NCI-H1092 treated with DMSO at 0.1 percent for 48 hours (cell line): ENCODE measurements at regions not wholly inside any gene's neighbourhood (a gene's known extent, or its start where the extent isn't known, plus 50 kb on each side); places are given as distances from the start of the nearest gene placed in this dataset.
"Not testable (repeated sequence)": the region's sequence is repeated elsewhere in the genome, so short reads cannot be mapped to it uniquely, and the experiment has no call there.

Experiments
- DNase-seq: peaks from one replicate; lab custom pipeline; 2025; lab: John Stamatoyannopoulos, UW

DNA sequence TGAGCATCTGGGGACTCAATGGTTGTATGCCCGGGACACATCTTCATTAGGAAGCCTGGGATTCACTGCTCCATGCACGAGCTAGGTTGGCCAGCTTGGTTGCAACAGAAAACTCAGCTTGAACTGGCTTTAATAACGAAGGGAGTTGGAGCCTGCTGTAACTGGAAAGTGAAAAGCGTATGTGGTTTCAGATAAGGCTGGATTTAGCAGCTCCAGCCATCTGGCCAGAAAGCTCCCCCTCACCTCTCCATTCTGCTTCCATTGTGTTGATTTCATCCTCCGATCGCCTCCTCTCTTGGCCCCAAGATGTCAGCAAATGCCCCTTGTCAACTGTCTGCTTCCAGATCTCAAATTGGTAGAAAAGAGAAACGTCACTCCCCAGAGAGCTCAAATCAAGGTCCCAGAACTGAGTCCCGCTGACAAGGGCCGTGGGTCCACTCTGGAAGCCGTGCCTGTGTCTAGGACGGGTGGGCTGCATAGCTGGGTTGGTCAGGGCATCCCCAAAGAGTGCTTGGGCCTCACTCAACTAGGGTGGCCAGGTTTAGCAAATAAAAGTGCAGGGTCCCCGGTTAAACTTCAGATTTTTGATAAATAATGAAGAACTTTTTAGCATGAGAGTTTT, 117.0 kb upstream of the PMEPA1 start:
- DNase-seq = no peak

DNA sequence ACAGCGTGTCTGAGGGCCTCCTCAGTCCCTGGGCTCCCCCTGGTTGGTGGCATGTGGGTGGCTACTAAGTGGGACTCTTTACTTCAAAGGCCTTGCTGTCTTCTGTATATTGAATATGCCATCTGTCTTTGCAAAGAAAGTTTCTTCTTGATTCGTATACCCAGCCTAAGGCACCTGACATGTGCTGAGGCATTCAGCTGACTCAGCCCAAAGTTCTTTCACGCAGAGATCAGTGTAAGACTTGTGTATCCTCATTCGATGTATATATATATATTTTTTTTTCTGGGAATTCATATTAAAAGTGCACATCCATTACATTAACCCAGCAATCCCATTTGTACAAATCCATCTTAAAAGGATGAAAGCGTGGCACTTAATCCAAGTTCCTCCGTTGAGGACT, 115.1 kb upstream of the PMEPA1 start:
- no peak for DNase-seq

DNA sequence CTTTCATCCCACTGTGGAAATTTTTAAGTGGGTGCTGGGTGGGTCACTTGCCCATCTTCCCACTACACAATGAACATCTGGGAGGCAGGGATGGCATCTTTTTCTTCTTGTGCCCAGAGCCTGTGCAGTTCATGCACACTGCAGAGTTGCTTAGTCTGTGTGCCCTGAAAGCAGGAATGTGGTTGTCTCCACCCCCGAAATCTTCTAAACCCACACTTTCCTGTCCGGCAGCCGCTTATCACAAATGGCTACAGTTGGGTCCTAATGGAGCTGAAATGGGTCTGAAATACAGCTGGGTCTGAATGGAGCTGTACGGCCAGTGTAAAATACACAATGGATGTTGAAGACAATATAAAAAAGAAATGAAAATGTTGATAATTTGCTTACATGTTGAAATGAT, 112.1 kb upstream of the PMEPA1 start:
- no peak for DNase-seq

DNA sequence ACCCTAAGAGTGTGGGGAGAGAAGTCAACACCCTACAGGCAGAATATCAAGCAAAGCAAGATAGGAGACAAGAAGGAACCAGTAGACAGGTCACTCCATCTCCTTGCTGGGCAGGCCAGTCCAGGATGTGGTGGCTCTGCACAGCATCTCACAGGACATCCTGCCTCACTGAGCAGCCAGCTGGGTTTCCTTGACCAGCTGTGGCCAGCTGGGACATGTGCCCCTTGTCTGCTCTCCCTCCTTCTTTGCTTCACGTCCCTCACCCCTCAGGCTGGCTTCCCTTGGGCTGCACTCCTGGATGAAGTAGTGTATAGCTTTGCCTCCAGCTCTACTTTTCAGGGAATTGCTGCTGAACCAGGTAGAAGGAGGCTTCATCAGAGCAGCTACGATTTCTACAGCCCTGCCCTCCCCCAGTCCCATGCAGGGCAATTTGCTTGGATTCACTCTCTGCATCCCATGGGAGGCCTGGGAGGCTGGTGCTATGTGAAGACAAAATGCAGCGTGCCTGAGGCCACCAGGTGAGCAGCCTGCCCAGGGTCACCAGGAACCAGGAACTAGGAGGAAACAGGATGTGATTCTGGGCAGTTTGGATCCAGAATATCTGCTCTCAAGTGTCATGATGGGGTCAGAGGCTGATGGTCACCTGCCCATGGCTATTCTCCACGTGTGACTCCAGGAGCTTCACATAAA, 110.0 kb upstream of the PMEPA1 start:
- DNase-seq = no peak

DNA sequence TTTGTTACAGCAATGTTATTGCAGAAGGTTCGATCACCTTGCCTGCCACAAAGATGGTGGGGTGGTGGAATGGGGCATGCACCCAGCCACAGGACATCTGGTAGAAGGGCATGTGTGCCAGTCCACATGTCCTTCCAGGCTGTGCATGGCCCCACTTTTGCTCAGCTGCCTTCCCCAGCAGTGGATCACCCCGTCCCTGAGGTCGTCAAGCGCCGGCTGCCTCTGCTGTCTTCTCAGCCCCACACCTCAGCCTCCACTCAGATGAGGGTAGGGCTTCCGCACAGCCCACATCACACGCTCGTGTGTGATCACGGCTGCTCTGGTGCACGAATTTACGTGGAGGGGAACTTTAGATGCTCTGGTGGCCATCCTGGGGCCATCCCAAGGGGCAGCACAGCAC, 109.5 kb upstream of the PMEPA1 start:
- no peak for DNase-seq

DNA sequence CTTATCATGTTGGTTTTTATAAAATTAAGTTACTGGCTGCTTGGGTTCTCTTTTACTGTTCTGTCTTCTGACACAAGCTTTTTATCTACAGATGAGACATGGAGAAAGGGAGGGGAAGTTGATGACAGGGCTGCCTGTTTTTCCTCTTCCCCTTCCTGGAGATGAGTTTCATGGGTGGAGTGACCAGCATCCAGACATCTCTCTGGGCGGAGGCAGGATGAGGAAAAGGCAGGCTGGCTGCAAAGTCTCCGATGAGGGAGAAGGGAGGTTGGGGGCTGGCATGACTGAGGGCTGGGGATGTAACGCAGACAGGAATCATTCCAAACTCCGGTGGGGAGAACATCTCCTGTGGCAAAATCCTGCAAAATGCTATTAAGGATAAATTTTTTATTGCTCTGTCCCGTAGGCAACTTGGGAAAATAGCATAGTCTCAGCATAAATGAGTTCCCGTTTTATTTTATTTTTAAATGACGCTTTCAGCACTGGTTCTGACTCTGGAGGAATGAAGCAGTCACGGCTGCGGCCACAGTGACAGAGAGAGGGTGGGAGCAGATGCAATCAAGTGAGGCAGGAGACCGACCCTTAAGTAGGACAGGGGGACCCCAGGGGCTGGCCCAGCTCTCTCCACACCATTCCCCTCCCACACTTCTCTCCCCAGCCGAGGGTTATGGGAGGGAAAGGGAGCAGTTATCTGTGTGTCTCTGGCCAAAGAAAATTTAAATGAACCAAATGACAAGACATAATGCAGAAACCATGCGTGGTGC, 108.8 kb upstream of the PMEPA1 start:
- DNase-seq = no peak

DNA sequence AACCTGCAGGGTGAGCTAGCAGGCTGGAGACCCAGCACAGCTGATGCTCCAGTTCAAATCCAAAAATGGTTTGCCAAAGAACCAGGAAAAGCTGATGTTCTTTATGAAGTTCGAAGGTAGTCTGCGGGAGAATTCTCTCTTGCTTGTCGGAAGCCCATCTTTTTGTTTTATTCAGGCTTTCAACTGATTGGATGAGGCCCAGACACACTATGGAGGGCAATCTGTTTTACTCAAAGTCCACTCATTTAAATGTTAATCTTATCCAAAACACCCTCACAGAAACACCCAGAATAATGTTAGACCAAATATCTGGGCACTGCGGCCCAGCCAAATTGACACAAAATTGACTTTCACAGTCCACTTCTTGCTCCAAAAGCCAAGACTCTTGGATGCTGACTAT, 105.6 kb upstream of the PMEPA1 start:
- no peak for DNase-seq

DNA sequence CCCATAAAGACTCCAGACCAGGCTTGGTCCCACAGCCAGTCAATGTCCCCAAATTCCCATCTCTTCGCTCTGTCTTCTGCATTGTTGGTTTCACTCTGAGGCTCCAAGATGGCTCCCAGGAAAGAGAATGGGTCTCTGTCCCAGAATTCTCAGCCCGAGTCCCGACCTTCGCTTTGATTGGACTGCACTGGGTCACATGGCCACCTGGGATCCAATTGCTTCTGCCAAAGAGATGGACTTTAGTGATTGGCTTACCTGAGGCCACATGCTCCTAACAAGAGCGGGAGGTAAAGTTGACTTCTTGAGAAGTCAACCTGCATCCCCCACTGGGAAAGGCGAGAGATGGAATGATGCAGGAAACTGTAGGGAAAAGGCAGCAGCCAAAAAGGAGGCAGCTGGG, 104.7 kb upstream of the PMEPA1 start:
- DNase-seq = no peak

DNA sequence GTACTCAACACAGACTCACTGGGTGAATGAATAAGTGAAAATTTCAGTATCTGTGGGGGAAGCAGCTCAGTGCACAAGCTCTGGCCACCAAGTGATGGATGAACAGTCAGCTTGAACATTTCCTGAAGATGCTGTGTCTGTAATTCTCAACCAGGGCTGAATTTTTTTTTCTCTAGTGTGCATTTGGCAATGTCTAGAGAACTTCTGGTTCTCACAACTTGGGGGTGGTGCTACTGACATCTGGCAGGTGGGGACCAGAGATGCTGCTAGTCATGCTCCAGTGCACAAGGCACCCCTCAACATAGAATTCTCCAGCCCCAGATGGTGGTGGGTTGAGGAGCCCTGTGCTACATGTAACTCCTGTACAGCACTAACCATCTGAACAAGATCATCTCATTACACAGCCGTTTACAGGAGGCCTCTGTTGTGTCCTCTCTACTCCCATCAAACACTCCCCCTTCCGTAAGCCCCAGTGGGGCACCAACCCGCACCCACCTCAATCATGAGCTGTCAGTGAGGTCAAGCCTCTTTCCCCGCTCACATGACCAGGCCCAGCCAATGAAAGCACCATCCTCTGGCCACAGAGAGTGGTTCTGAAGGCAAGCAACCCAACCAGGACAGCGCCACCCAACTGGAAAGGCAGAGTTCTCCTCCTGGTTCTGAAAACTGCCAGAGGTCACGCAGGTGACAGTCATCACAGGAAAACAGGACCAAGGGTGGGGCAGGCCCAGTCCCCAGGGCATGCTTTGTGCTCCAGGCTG, 103.9 kb upstream of the PMEPA1 start:
- no peak for DNase-seq

DNA sequence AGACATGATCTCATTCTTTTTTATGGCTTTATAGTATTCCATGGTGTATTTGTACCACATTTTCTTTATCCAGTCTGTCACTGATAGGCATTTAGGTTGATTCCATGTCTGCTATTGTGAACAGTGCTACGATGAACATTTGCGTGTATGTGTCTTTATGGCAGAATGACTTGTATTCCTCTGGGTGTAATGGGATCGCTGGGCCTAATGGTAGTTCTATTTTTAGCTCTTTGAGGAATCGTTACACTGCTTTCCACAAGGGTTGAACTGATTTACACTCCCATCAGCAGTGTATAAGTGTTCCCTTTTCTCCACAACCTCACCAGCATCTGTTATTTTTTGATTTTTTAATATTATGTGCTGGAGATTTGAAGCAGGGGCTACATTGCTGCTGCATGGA, 102.8 kb upstream of the PMEPA1 start:
- DNase-seq = not testable (repeated sequence)

DNA sequence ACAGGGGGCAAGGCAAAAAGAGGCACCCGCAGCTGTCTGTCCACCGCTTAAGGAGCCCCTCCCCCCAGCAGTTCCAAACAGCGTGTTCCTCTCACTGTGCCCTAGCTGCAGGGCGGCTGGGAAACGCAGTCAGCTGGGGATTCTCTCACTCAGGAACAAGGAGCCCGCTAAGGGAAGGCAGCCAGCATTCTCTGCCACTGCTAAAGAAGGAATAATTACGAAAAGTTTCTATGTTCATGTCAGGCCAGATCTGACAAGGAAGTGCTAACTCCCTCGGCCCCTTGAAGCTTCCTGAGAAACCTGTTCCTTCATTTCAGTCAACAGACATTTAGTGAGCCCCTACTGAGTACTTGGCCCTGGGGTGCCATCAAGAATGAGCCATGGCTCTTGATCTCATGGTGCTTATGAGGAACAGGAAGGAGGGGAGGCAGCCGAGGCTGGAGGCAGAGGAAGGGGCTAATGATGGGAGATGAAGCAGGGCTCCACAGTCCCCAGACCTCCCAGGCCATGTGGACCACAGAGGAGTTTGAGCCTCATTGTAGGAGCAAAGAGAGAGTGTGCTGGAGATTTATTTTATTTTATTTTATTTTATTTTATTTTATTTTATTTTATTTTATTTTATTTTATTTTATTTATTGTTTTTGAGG, 101.7 kb upstream of the PMEPA1 start:
- DNase-seq = no peak

DNA sequence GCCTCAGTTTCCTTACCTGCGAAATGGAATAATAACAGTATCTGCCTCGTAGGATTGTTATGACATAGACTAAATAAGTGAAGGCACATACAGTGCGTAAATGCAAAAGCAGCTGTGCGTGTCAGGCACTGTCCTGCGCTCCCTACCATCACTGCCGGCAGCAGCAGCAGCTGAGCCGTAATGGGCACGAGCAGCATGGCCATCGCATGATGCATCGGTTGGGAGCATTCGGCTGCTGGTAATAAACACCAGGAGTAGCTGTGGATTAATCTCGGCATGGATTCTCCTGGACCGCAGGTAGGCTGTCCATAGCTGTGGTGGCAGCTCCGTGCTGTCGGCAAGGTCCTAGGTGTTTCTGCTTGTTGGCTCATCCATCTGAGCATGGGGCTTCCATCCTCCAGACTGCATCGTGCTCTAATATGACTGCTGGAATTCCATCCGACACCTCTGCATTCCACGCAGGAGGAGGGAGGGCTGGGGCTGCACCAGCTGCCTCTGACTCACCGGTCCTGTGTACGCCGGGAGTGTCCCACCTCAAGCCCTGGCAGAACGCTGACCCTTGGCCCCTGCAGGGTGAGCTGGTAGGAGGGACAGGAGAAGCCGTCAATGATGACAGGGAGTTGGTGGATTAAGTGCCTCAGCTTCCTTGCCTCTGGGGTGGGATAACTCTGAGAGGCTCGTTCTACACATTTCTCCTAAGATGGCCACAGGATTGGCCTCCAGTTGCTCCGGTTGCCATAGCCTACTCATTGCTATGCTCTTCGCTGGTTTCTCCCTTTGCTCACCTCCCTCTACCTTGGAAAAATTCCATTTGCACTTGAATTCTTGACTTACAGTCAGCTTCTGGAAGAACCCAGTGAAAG, 100.9 kb upstream of the PMEPA1 start:
- no peak for DNase-seq

DNA sequence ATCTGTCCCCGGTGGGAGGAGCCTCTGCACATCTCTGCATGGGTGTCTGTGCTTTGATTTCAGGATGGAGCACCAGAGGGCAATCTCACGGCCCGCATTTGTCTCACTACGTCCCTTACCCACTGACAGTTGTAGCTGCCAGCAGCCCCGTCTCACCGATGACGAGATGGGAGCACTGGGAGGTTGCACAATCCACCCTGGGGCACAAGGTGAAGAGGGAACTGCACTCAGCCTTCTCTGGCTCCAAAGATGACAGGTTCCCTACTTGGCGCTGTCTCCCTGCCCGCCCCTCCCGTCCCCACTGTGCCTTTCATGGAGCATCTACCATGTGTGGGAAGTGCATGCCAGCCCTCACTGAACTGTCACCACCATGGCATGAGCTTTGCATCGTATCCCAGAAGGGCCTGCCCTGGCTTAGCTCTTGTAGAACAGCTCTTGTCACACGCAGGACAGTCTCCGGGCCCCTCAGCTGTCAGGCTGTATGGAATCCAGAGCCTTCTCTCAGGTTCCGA, 99.9 kb upstream of the PMEPA1 start:
- DNase-seq = no peak

DNA sequence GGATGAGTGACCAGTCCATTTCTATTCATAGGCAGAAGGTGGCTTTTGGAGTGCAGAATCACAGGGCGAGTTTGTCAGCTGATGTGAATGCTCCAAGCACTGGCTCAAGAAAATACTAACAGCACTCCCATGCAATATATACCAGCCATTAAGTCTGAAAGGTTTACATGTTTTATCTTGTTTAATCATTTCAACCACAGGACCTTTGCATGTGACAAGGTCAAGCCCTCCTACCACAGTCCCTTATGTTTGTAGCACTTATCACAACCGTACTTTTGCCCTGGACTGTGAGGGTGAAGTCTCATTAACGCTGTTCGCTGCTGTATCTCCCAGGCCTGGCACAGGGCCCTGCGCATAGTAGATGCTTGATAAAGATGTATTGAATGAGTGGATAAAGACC, 99.3 kb upstream of the PMEPA1 start:
- DNase-seq = no peak

DNA sequence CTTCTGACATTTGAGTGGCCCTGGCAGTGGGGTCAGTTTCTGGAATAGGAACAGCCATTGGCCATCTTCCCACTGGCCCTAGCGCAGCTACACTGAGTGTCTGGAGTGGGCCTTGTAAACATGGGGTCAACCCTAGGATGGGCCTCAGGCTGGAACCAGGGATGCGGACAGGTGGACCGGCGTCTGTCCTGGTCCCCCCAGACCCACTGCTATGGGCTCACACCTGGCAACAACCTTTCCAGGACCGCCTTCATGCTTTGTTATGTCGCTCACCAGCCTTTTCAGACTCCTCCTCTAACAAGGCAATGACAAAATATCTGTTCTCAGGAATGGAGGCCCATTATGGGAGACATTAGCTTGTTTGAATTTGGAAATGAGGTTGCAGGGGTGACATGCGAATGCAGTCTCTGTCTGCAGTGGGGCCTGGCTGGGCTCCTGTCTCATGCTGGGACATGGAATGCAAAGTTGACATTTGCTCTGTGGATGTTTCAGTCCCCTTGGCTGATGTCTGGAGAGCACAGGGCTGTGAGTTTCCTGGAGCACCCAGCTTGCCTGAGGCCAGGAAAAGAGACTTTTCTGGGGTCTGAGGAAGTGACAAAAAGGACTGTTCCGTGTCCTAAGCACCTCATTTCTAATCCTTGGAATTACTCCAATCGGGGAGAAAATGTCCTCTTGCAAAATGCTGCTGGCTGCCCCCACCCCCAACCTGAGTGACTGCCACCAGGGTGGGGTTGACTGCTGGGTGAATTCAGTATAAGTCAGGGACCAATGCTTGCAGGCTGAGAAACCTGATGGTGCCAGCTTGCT, 98.7 kb upstream of the PMEPA1 start:
- DNase-seq = no peak

DNA sequence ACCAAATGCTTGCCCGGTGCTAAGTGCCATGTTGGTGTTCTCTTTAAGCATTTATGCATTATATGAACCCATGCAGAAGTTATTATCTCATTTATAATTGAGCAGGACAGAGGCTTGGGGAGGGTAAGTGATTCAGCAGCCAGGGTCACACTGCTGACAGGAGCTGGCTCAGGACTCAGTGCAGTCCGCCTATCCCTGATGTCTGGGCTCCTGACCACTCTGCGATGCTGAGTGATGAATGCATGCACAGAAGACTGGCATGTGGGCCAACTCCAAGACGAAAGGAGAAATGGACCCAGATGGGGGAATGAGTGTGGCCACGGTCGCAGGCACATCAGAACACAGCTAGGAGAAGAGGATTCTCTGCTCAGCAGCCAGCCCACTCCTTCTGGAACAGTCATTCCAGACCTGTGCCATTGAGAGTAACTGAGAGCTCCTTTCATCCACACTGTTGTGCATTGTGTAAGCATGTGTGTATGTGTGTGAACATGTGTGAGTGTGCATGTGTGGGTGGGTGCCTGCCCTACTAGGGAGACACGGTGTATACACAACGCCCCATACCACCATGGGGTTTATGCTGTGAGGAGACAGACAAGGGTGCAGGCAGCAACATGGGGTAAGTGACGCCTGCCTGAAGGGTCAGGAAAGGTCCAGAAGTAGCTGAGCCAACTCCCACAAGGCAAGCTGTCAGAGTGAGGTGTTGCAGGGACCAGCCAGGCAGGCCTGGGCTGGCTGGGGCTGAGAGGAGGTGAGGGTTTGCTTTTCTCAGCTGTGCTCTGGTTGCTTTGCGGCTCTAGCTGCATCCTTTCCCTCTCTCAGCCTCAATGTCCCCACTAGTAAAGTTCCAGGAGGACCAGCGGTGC, 97.8 kb upstream of the PMEPA1 start:
- no peak for DNase-seq

DNA sequence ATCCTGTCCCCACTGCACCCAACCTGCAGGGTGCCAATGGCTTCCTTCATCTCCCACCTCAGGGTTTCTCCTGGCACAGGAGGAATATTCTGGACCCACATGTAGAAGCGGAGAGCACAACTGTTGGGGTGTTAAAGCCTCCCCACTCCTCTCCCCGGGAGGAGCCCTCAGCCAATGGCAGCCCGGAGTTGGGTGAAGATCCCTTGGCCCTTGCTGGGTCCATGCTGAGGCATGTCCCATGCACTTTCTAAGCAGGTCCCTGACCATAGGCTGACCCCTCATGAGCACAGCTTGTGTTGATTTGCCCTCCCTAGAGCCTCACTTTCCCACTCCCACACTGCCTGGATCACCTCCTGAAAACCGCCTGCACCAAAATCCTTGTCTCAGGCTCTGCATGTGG, 97.2 kb upstream of the PMEPA1 start:
- no peak for DNase-seq

DNA sequence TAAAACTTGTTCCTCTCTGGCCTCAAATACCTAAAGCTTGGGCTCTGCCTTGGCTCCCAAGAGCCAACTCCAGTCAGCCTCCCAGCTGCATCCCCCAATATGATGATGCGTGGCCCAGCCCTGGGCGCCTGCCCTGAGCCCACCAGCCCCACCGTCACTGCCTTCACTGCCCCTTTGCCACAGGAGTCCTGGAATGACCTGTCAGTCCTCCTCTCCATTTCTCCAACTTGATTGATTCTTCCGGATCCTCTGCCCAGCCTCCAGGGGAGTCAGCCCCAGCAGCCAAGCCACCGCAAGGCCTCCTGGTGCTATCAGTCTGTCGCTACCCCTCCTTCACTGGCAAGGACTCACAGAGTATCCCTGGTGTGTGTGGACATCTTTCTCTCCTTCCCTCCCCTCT, 96.7 kb upstream of the PMEPA1 start:
- no peak for DNase-seq

DNA sequence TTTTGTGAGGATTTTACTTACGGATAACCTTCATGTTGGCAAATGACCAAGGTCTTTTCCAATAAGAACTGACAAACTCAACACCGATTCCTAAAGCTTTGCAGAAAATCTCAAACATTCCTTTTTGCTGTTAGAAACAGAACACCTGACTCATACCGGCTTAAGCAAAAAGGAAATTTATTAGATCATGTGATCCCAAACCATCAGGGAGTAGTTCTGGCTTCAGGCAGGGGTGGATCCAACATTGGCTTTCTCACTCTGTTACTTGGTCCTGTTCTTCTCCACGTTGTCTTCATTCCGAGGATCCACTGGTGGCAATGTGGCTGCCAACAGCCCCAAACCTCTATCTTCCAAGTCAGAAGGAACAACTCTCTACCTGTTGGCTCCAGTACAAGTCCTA, 95.9 kb upstream of the PMEPA1 start:
- no peak for DNase-seq
